MCF 10A (cell line): ENCODE measurements at regions not wholly inside any gene's neighbourhood (a gene's known extent, or its start where the extent isn't known, plus 50 kb on each side); places are given as distances from the start of the nearest gene placed in this dataset.

ENCODE experiments used
- BruUV-seq: library from RNA; stranded (reverse); fragments of 400-500 nt; replicated peaks from 2 replicates; lab custom pipeline; 2021; lab: Mats Ljungman, UMichigan
- CTCF ChIA-PET: fragments of 300-600 bp; sonication (Branson Sonifier 250); formaldehyde crosslinking; extraction: SDS; loops from one replicate; lab custom pipeline; 2021; ENCODE audit warnings: antibody characterized with exemption, inconsistent platforms; lab: Yijun Ruan, JAX
- POLR2A ChIA-PET: fragments of 300-600, 350-650 bp; sonication (Branson Sonifier 250); formaldehyde crosslinking; extraction: SDS; loops from one replicate; lab custom pipeline; 2020; ENCODE audit warnings: antibody characterized with exemption, inconsistent platforms; lab: Yijun Ruan, JAX
- DNase-seq: peaks from one replicate; pipeline ENCODE4 v3.0.0-alpha.2; 2018; ENCODE audit not compliant: unreplicated experiment
- H3K27ac Mint-ChIP-seq: one replicate; pipeline ENCODE4 v1.8.0; 2022; ENCODE audit warnings: mild to moderate bottlenecking, low read depth, mixed read lengths; ENCODE audit not compliant: unreplicated experiment
- H3K27me3 Mint-ChIP-seq: one replicate; pipeline ENCODE4 v1.8.0; 2022; ENCODE audit warnings: mixed read lengths; ENCODE audit not compliant: insufficient read depth, unreplicated experiment
- H3K36me3 Mint-ChIP-seq: one replicate; pipeline ENCODE4 v1.8.0; 2022; ENCODE audit warnings: mild to moderate bottlenecking, moderate library complexity, mixed read lengths; ENCODE audit not compliant: insufficient read depth, unreplicated experiment
- H3K4me1 Mint-ChIP-seq: one replicate; pipeline ENCODE4 v1.8.0; 2022; ENCODE audit warnings: mixed read lengths; ENCODE audit not compliant: insufficient read depth, unreplicated experiment
- H3K4me3 Mint-ChIP-seq: one replicate; pipeline ENCODE4 v1.8.0; 2022; ENCODE audit warnings: mild to moderate bottlenecking, moderate library complexity, mixed read lengths; ENCODE audit not compliant: unreplicated experiment
- H3K9me3 Mint-ChIP-seq: one replicate; pipeline ENCODE4 v1.8.0; 2022; ENCODE audit warnings: mixed read lengths; ENCODE audit not compliant: unreplicated experiment
- CTCF ChIP-seq: fragments of 200-600 bp; IDR thresholded peaks from one replicate; pipeline ENCODE4 v1.8.0; 2022; ENCODE audit warnings: antibody characterized with exemption, mild to moderate bottlenecking; ENCODE audit not compliant: unreplicated experiment
- intact Hi-C: fragments of 100-400 bp; cut with micrococcal nuclease; formaldehyde crosslinking; loops from 2 replicates; pipeline ENCODE4 v1.14.1; 2022

DNA sequence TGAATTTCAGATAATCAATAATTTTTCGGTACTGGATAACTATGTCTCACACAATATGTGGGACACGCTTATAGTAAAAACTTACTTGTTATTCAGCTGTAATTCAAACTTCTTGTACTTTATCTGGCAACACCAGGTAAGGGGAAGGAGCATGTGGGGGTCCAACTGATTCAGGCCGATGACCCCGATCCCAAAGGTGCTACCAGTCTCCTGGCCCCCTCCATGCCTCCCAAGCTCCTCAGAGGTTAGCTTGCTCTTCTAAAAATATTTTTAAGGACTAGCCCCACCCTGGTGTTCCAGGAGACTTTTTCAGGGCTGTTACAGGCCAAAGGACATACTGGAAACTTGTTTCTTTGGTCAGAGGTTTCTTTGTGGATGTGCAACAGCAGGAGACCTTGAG is 61.8 kb upstream of the ALX4 start:
- DNase-seq: no peak
- no TSS peak for BruUV-seq
- no peak for TF ChIP-seq CTCF
- Mint-ChIP-seq H3K4me3 (no peak overlapping the region), H3K27me3 (no peaks in the 10 kb centered on the region), H3K9me3 (no peaks in the 10 kb centered on the region), H3K4me1 (no peaks in the 10 kb centered on the region), H3K27ac (no peak overlapping the region), H3K36me3 (no peaks in the 10 kb centered on the region)
- intact Hi-C loops: no loop called here
- ChIA-PET CTCF (no interaction called here), POLR2A (no interaction called here)

DNA sequence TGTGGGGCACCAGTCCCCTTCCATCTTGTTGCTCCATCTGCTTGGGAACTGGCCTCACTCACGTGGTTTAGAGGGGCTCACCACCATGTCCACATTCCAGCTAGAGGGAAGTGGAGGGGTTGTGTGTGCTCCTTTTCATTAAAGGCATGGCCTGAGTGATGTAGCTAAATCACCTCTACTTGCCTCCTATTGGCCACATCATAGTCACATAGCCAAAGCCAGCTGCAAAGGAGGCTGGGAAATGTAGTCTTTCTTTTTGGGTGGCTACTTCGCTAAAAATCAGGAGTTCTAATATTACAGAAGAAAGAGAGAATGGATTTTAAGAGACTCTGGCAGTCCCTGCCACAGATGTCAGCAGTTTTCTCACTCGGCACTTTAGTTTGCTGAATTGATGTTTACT is 63.0 kb upstream of the ALX4 start:
- intact Hi-C loops: no loop called here
- no peaks in the 10 kb centered on the region for H3K27me3 Mint-ChIP-seq
- H3K36me3 Mint-ChIP-seq: no peaks in the 10 kb centered on the region
- no peak overlapping the region for H3K4me3 Mint-ChIP-seq
- POLR2A ChIA-PET: interaction anchor here (0.5 to 1.3 kb wide), 2 partner anchors 10 to 28 kb away, joined by 3 read pairs; no protein-coding TSS in a partner anchor
- no peak overlapping the region for H3K27ac Mint-ChIP-seq
- no peak for TF ChIP-seq CTCF
- CTCF ChIA-PET: interaction anchor here (0.6 to 0.7 kb wide), 2 partner anchors 9 to 86 kb away, joined by 3 to 5 read pairs; no protein-coding TSS in a partner anchor
- no peak for DNase-seq
- no peaks in the 10 kb centered on the region for H3K9me3 Mint-ChIP-seq
- no peaks in the 10 kb centered on the region for H3K4me1 Mint-ChIP-seq
- BruUV-seq: no TSS peak

- Mint-ChIP-seq H3K4me1 (no peaks in the 10 kb centered on the region), H3K27me3 (no peaks in the 10 kb centered on the region), H3K4me3 (no peak overlapping the region), H3K9me3 (no peaks in the 10 kb centered on the region), H3K27ac (no peak overlapping the region), H3K36me3 (no peaks in the 10 kb centered on the region)
- ChIA-PET POLR2A (interaction anchor here (0.9 to 1.3 kb wide), 2 partner anchors 11 to 14 kb away, joined by 3 read pairs; no protein-coding TSS in a partner anchor), CTCF (no interaction called here)
- BruUV-seq: no TSS peak
- no peak for TF ChIP-seq CTCF
- intact Hi-C loops: no loop called here
- DNase-seq: no peak
Observed at GRCh38 chr11:44374001-44374400, 64.1 kb upstream of the ALX4 start.

GRCh38 chr11:44376423-44376822 is 66.5 kb upstream of the ALX4 start:
- peaks cover 3% of the 10 kb centered on the region for H3K27me3 Mint-ChIP-seq

More at GRCh38 chr11:44376423-44376822, 66.5 kb upstream of the ALX4 start:
- Mint-ChIP-seq H3K9me3 (no peaks in the 10 kb centered on the region), H3K36me3 (no peaks in the 10 kb centered on the region), H3K4me1 (no peaks in the 10 kb centered on the region), H3K27ac (no peak overlapping the region), H3K4me3 (no peak overlapping the region)
- CTCF ChIA-PET: no interaction called here
- intact Hi-C loops: no loop called here
- BruUV-seq: no TSS peak
- POLR2A ChIA-PET: no interaction called here
- DNase-seq: no peak
- no peak for TF ChIP-seq CTCF
